Activated T-cell treated with anti-CD3 and anti-CD28 coated beads, Interleukin-2, amount 50 U/mL, for 24 hours (primary cell): ENCODE measurements at regions not wholly inside any gene's neighbourhood (a gene's known extent, or its start where the extent isn't known, plus 50 kb on each side); places are given as distances from the start of the nearest gene placed in this dataset.
"Not testable (repeated sequence)": the region's sequence is repeated elsewhere in the genome, so short reads cannot be mapped to it uniquely, and the experiment has no call there.

Source experiments
- DNase-seq: peaks from one replicate; pipeline ENCODE4 v3.0.0-alpha.2; 2020
- H3K27ac Mint-ChIP-seq: 2 replicates; pipeline ENCODE4 v1.8.0; 2020; ENCODE audit warnings: mild to moderate bottlenecking, mixed read lengths
- H3K27me3 Mint-ChIP-seq: 2 replicates; pipeline ENCODE4 v1.8.0; 2020; ENCODE audit warnings: mixed read lengths
- H3K36me3 Mint-ChIP-seq: 2 replicates; pipeline ENCODE4 v1.8.0; 2020; ENCODE audit warnings: low read depth, mixed read lengths
- H3K4me1 Mint-ChIP-seq: 2 replicates; pipeline ENCODE4 v1.8.0; 2020; ENCODE audit warnings: low read depth, mixed read lengths
- H3K4me3 Mint-ChIP-seq: 2 replicates; pipeline ENCODE4 v1.8.0; 2020; ENCODE audit warnings: mild to moderate bottlenecking, moderate library complexity, mixed read lengths
- H3K9me3 Mint-ChIP-seq: 2 replicates; pipeline ENCODE4 v1.8.0; 2020; ENCODE audit warnings: mixed read lengths

DNA sequence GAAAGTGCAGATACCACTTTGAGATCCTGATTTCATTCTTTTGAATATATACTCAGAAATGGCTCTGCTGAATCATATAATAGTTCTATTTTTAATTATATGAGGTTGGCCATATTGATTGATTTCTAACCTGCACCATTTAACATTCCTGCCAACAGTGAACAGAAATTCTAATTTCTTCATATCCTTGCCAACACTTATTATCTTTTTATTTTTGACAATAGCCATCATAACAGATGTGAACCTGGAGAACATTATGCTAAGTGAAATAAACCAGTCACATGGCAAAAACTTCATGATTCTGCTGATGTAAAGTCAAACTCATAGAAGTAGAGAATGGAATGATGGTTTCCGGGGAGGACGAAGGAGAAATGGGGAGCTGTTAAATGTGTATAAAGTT, 344.5 kb upstream of the CYRIA start:
- Mint-ChIP-seq H3K9me3 (peaks cover 6% of the 10 kb centered on the region), H3K4me3 (no peak overlapping the region), H3K27me3 (no peaks in the 10 kb centered on the region), H3K36me3 (no peaks in the 10 kb centered on the region), H3K27ac (no peak overlapping the region), H3K4me1 (no peaks in the 10 kb centered on the region)
- DNase-seq, result no peak

DNA sequence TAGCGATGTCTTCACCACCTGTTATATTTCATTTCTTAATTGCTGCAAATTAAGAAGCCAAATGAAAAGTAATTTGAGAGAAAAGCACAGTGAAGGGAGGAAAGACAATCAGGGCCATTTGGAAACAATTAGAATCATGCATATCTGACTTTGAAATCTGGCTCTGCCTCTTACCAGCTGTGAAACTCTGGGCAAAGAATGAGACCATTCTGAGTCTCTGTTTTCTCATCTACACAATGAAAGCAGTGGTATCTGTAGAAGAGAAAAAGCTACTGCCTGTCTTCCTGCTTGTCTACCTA, 334.5 kb upstream of the CYRIA start:
- H3K4me3 Mint-ChIP-seq, result no peak overlapping the region
- H3K27ac Mint-ChIP-seq, result no peak overlapping the region
- H3K9me3 Mint-ChIP-seq, result peaks cover 10% of the 10 kb centered on the region
- H3K4me1 Mint-ChIP-seq, result no peaks in the 10 kb centered on the region
- H3K36me3 Mint-ChIP-seq, result no peaks in the 10 kb centered on the region
- no peak for DNase-seq
- H3K27me3 Mint-ChIP-seq, result no peaks in the 10 kb centered on the region

DNA sequence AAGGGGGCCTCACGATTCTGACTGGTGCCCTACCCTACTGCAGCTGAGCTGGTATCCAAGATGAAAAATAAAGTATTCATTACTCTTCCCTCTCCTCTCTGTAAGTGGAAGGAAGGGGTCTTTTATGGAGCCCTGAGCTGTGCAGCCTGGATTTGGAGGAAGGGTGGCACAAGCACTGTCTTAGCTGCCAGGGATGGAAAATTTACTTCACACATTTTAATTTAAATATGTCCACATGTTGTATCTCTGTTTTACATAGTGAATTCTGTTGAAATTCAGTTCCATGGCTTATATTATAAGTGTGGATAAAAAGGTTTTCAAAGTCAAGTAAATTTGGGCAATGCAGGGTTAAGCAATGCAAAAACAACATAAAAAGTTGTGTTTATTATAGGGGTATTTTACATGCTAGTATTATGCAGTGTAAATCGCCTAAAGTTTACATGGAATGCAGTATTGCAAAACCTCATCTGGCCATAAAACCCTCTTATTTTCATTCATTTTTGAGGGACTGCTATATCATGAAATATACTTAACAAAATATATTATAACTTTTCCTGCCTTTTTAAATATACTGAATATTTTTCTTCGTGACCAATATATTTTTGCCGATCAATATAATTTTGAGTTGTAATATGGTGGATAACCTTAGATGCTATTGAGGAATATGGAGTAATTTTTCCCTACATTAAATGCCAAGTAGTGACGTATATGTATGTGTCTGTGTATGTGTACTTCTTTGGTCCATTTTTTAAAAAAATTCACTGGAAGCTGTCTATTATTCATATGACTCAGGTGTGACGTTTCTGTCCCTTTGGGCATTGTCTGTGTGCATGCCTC, 333.9 kb upstream of the CYRIA start:
- Mint-ChIP-seq H3K9me3 (peaks cover 12% of the 10 kb centered on the region), H3K27ac (no peak overlapping the region), H3K27me3 (no peaks in the 10 kb centered on the region), H3K36me3 (no peaks in the 10 kb centered on the region), H3K4me1 (no peaks in the 10 kb centered on the region), H3K4me3 (no peak overlapping the region)
- no peak for DNase-seq

- Mint-ChIP-seq H3K36me3 (no peaks in the 10 kb centered on the region), H3K4me1 (no peaks in the 10 kb centered on the region), H3K9me3 (peaks cover 5% of the 10 kb centered on the region), H3K27ac (no peak overlapping the region), H3K4me3 (no peak overlapping the region), H3K27me3 (no peaks in the 10 kb centered on the region)
- DNase-seq, result no peak
These were observed 312.7 kb upstream of the CYRIA start for GRCh38 chr2:16978301-16978700.

DNA sequence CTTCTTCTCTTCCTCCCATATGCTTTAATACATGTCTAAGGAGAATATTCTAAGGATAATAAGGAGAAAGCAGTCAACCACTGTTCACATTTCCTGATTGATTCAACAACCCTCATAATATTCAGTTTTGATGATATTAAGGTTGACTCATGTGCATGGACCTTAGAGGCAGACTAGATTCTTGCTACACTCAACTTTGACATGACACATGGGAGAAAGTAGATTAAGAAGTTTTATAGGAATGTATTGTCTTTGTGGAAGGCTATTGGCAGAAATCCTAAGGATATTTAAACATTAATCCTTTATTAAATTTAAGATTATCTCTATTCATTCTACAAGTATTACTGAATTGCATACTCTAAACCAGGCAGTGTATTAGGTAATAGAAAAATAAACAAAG, 309.1 kb upstream of the CYRIA start:
- DNase-seq, result no peak
- Mint-ChIP-seq H3K27ac (no peak overlapping the region), H3K4me3 (no peak overlapping the region), H3K9me3 (peaks cover 5% of the 10 kb centered on the region), H3K4me1 (no peaks in the 10 kb centered on the region), H3K36me3 (no peaks in the 10 kb centered on the region), H3K27me3 (no peaks in the 10 kb centered on the region)

DNA sequence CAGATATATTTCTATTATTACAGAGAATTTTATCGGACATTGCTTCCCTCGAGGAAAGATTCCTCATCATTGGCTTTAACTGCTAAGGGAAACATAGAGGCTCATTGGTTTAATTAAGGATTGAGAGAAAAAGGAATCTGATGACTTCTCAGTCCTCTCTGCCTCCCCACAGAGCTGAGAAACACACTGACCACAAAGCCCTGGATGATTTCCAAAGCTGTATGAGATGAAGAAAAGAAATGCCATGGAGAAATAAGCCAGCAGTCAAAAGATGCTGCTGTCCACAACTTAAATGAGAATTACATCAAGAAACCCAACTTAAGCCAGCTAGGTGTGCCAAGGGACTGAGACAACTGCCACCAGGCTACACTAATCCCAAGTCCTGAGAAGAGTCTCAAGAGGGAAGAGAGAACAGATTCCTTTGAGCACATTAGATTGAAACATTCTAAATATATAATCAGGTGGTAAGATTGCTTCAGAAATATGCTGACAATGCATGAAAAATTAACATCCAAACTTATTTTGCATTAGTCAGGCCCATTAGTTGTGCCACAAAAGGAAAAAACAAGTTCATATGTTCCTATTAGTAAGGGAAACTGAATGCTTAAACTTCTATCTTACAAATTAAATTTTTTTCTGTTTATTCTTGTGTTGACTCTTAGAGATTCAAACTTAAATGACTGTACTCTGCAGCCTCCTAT, 308.1 kb upstream of the CYRIA start:
- Mint-ChIP-seq H3K27me3 (no peaks in the 10 kb centered on the region), H3K4me1 (no peaks in the 10 kb centered on the region), H3K36me3 (no peaks in the 10 kb centered on the region), H3K4me3 (no peak overlapping the region), H3K9me3 (peaks cover 5% of the 10 kb centered on the region), H3K27ac (no peak overlapping the region)
- DNase-seq, result no peak

DNA sequence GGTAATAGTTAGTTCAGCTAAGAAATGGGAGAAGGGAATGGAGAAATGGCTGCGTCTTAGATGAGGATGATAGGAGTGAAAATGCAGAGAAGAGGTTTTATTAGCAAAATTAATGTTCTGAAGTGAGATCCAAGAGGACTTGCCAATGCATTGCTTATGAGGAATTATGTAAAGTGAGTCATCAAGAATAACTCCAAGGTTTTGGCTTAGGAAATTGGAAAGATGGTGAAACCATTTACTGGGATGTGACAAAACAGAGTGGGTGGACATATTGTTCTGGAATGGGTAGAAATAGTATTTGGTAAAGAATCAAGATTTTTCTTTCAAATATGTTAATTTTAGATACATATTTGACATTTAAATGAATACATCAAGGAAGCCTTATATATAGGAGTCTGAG, 306.6 kb upstream of the CYRIA start:
- Mint-ChIP-seq H3K27ac (no peak overlapping the region), H3K27me3 (no peaks in the 10 kb centered on the region), H3K36me3 (no peaks in the 10 kb centered on the region)

GRCh38 chr2:16971722-16972234, 306.1 kb upstream of the CYRIA start:
- Mint-ChIP-seq H3K4me3 (no peak overlapping the region), H3K27me3 (no peaks in the 10 kb centered on the region), H3K9me3 (peaks cover 2% of the 10 kb centered on the region), H3K27ac (no peak overlapping the region), H3K4me1 (no peaks in the 10 kb centered on the region), H3K36me3 (no peaks in the 10 kb centered on the region)
- no peak for DNase-seq

More for the DNA sequence above, 306.6 kb upstream of the CYRIA start:
- H3K4me3 Mint-ChIP-seq, result no peak overlapping the region
- DNase-seq, result no peak
- no peaks in the 10 kb centered on the region for H3K4me1 Mint-ChIP-seq
- peaks cover 2% of the 10 kb centered on the region for H3K9me3 Mint-ChIP-seq

GRCh38 chr2:16970948-16971347, 305.3 kb upstream of the CYRIA start:
- H3K27ac Mint-ChIP-seq, H3K36me3 Mint-ChIP-seq, H3K4me1 Mint-ChIP-seq, H3K27me3 Mint-ChIP-seq, H3K9me3 Mint-ChIP-seq, H3K4me3 Mint-ChIP-seq, DNase-seq: not testable (repeated sequence)

DNA sequence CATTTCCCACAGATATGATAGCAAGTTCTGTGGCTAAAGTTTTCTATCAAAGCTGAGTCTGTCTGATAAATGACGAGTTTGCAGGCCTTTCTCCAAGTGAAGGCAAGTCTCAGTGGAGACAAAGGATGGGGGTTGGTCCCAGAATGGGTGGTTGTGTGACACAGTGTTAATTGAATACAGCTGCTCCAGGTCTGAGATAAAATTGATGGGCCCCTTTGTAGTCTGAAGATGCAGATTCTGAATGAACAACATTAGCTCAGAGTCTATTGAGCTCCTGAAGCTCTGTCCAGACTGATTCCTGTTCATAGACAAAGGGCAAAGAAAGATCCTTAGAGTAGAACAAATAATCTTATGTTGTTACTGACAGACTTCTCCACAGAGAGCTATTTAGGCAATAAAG, 296.9 kb upstream of the CYRIA start:
- Mint-ChIP-seq H3K27ac (no peak overlapping the region), H3K27me3 (no peaks in the 10 kb centered on the region), H3K9me3 (peaks cover 9% of the 10 kb centered on the region), H3K4me3 (no peak overlapping the region), H3K4me1 (no peaks in the 10 kb centered on the region), H3K36me3 (no peaks in the 10 kb centered on the region)
- DNase-seq, result no peak

DNA sequence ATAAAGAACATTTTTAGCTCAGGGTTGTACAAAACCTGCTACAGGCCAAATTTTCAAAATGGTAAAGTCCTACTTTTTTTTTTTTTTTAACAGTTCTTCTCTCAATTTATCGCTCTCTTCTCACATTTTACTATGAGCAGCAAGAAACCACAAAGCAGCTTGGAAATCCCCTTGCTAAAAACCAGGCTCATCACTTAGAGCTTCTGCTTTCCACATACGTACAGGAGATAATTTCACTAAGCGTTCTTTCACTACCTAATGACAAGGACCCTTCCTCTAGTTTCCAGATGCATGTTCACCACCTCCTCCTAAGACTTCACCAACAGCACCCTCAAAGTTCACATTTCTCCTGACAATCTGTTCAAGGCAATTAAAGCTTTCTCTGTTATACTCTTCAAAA, 294.9 kb upstream of the CYRIA start:
- DNase-seq, result no peak

GRCh38 chr2:16958266-16958665, 292.6 kb upstream of the CYRIA start:
- Mint-ChIP-seq H3K36me3 (no peaks in the 10 kb centered on the region), H3K27ac (no peak overlapping the region), H3K4me1 (no peaks in the 10 kb centered on the region), H3K4me3 (no peak overlapping the region), H3K27me3 (no peaks in the 10 kb centered on the region), H3K9me3 (peaks cover 9% of the 10 kb centered on the region)
- DNase-seq, result no peak

More for the DNA sequence above, 294.9 kb upstream of the CYRIA start:
- no peak overlapping the region for H3K4me3 Mint-ChIP-seq
- H3K9me3 Mint-ChIP-seq, result peaks cover 9% of the 10 kb centered on the region
- no peaks in the 10 kb centered on the region for H3K27me3 Mint-ChIP-seq
- no peaks in the 10 kb centered on the region for H3K36me3 Mint-ChIP-seq
- H3K4me1 Mint-ChIP-seq, result no peaks in the 10 kb centered on the region
- no peak overlapping the region for H3K27ac Mint-ChIP-seq

DNA sequence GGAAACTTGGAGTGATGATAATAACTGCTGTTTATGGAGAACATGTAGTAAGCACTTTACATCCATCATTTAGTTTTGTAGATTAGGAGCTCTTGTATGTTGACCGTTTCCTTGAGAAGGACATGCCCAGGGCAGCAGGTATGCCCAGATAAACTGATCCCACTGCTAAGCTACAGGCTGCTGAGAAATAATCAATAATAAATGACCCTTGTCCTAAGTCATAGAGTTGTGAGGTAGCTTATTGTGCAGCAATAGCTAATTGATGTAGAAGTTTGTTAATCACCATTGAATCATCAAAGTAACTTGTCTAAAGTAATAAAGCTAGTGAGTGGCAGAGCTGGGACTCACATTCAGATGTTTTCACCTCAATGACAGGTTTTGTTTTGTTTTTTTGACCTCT, 287.2 kb upstream of the CYRIA start:
- DNase-seq, result no peak
- H3K36me3 Mint-ChIP-seq, result no peaks in the 10 kb centered on the region
- no peaks in the 10 kb centered on the region for H3K27me3 Mint-ChIP-seq
- H3K27ac Mint-ChIP-seq, result no peak overlapping the region
- no peak overlapping the region for H3K4me3 Mint-ChIP-seq
- H3K4me1 Mint-ChIP-seq, result no peaks in the 10 kb centered on the region
- peaks cover 1% of the 10 kb centered on the region for H3K9me3 Mint-ChIP-seq

- DNase-seq, result no peak
- H3K4me1 Mint-ChIP-seq, result no peaks in the 10 kb centered on the region
- H3K4me3 Mint-ChIP-seq, result no peak overlapping the region
- H3K36me3 Mint-ChIP-seq, result no peaks in the 10 kb centered on the region
- peaks cover 3% of the 10 kb centered on the region for H3K9me3 Mint-ChIP-seq
- H3K27me3 Mint-ChIP-seq, result no peaks in the 10 kb centered on the region
- no peak overlapping the region for H3K27ac Mint-ChIP-seq
These were observed 286.7 kb upstream of the CYRIA start for GRCh38 chr2:16952368-16952767.

DNA sequence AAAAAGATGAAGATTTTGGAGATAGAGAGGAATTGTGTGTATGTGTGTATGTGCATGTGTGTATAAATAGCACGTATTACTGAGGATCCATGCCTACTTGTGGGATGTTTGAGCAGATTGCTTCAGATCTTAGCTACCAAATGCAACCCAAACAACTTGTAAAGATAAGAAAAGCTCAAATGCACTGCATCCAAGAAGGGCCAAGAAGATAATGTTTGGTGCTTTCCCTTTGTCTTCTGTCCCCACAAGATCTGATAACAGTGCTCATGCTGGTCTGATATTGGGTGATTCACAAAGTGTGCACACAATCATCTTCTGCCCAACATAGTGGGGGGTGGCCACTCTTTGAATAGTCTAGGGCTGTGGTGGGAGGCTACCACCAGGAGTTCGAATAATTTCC, 284.8 kb upstream of the CYRIA start:
- Mint-ChIP-seq H3K4me1 (no peaks in the 10 kb centered on the region), H3K27ac (no peak overlapping the region), H3K27me3 (no peaks in the 10 kb centered on the region), H3K36me3 (no peaks in the 10 kb centered on the region), H3K4me3 (no peak overlapping the region), H3K9me3 (peaks cover 3% of the 10 kb centered on the region)
- no peak for DNase-seq
